GM18508 (cell line): ENCODE measurements at regions not wholly inside any gene's neighbourhood (a gene's known extent, or its start where the extent isn't known, plus 50 kb on each side); places are given as distances from the start of the nearest gene placed in this dataset.
"Not testable (repeated sequence)": the region's sequence is repeated elsewhere in the genome, so short reads cannot be mapped to it uniquely, and the experiment has no call there.

Experiments
- ATAC-seq: cut with Tn5 transposase; IDR thresholded peaks from one replicate; pipeline ENCODE4 v1.9.1; 2021; ENCODE audit warnings: moderate number of reproducible peaks; ENCODE audit not compliant: insufficient read depth, unreplicated experiment

GRCh38 chr4:97110506-97110905 is 1032.8 kb downstream of the STPG2 start:
- no peak for ATAC-seq

- no peak for ATAC-seq
Measured at GRCh38 chr4:97116511-97116910, 1026.8 kb downstream of the STPG2 start.

GRCh38 chr4:97121493-97121892 is 1021.8 kb downstream of the STPG2 start:
- no peak for ATAC-seq

- ATAC-seq, result no peak
Measured at GRCh38 chr4:97123573-97123972, 1019.7 kb downstream of the STPG2 start.

- no peak for ATAC-seq
Measured at GRCh38 chr4:97132435-97132834, 1010.8 kb downstream of the STPG2 start.

- ATAC-seq, result no peak
Measured at GRCh38 chr4:97134456-97134855, 1008.8 kb downstream of the STPG2 start.

- no peak for ATAC-seq
Measured at GRCh38 chr4:97139791-97140190, 1003.5 kb downstream of the STPG2 start.

- no peak for ATAC-seq
Measured at GRCh38 chr4:97140545-97140944, 1002.7 kb downstream of the STPG2 start.

- not testable (repeated sequence) for ATAC-seq
Measured at GRCh38 chr4:97141332-97141731, 1001.9 kb downstream of the STPG2 start.

GRCh38 chr4:97142410-97142809 is 1000.9 kb downstream of the STPG2 start:
- ATAC-seq, result no peak

- no peak for ATAC-seq
Measured at GRCh38 chr4:97142893-97143292, 1000.4 kb downstream of the STPG2 start.

GRCh38 chr4:97144199-97144598 is 999.1 kb downstream of the STPG2 start:
- no peak for ATAC-seq

- ATAC-seq, result no peak
Measured at GRCh38 chr4:97150966-97151365, 992.3 kb downstream of the STPG2 start.

GRCh38 chr4:97152149-97152548 is 991.1 kb downstream of the STPG2 start:
- no peak for ATAC-seq

- ATAC-seq, result no peak
Measured at GRCh38 chr4:97153042-97153441, 990.2 kb downstream of the STPG2 start.

- ATAC-seq, result no peak
Measured at GRCh38 chr4:97159625-97160024, 983.7 kb downstream of the STPG2 start.

- no peak for ATAC-seq
Measured at GRCh38 chr4:97185233-97185632, 958.0 kb downstream of the STPG2 start.

- no peak for ATAC-seq
Measured at GRCh38 chr4:97197106-97197505, 946.2 kb downstream of the STPG2 start.

- no peak for ATAC-seq
Measured at GRCh38 chr4:97208749-97209148, 934.5 kb downstream of the STPG2 start.

GRCh38 chr4:97215409-97215941 is 927.8 kb downstream of the STPG2 start:
- no peak for ATAC-seq

GRCh38 chr4:97216046-97216445 is 927.2 kb downstream of the STPG2 start:
- no peak for ATAC-seq

GRCh38 chr4:97235521-97235920 is 907.8 kb downstream of the STPG2 start:
- no peak for ATAC-seq
